Spleen (tissue), 11 donors: ENCODE measurements at regions not wholly inside any gene's neighbourhood (a gene's known extent, or its start where the extent isn't known, plus 50 kb on each side); places are given as distances from the start of the nearest gene placed in this dataset.

ENCODE experiments used
- DNase-seq: peaks from one replicate; pipeline ENCODE4 v3.0.0-alpha.2; 2020
- H3K27ac ChIP-seq, 8 donors: fragments of 200-600 bp; sonication (generic) in 7 of 8; 1 replicate in 4 of 8; 2 replicates in 4 of 8; pipeline versions ENCODE4 v1.5.0 to v1.8.0; 2016 to 2021; ENCODE audit warnings: inconsistent platforms in 4 of 8, mild to moderate bottlenecking in 4 of 8, moderate library complexity in 1 of 8
- H3K27me3 ChIP-seq, 7 donors: fragments of 200-600 bp; sonication (generic) in 6 of 7; replicated peaks in 1 of 7; 1 replicate in 4 of 7; 2 replicates in 3 of 7; pipeline versions ENCODE4 v1.5.0 to v1.8.0; 2016 to 2021; ENCODE audit warnings: inconsistent platforms in 3 of 7, mild to moderate bottlenecking in 1 of 7
- H3K36me3 ChIP-seq, 6 donors: fragments of 200-600 bp; sonication (generic) in 5 of 6; 1 replicate in 4 of 6; 2 replicates in 2 of 6; pipeline versions ENCODE4 v1.5.0 to v1.8.0; 2016 to 2021; ENCODE audit warnings: inconsistent platforms in 2 of 6
- H3K4me1 ChIP-seq, 6 donors: fragments of 200-600 bp; sonication (generic) in 5 of 6; 1 replicate in 3 of 6; 2 replicates in 3 of 6; pipeline versions ENCODE4 v1.5.0 to v1.8.0; 2016 to 2021; ENCODE audit warnings: inconsistent platforms in 3 of 6
- H3K4me3 ChIP-seq, 8 donors: fragments of 200-600 bp; sonication (generic) in 7 of 8; 1 replicate in 4 of 8; 2 replicates in 4 of 8; pipeline versions ENCODE4 v1.5.0 to v1.8.0; 2016 to 2021; ENCODE audit warnings: inconsistent platforms in 4 of 8, mild to moderate bottlenecking in 4 of 8, moderate library complexity in 2 of 8
- H3K9me3 ChIP-seq, 8 donors: fragments of 200-600 bp; sonication (generic) in 7 of 8; 1 replicate in 4 of 8; 2 replicates in 4 of 8; pipeline versions ENCODE4 v1.5.0 to v1.8.0; 2016 to 2021; ENCODE audit warnings: inconsistent platforms in 4 of 8
- CTCF ChIP-seq, 11 experiments: fragments of 200-600 bp in 7 of 11; fragments of 450-650 bp in 4 of 11; sonication (generic) in 4 of 11; IDR thresholded peaks in 8 of 11; conservative IDR thresholded peaks in 3 of 11; 1 replicate in 7 of 11; 2 replicates in 4 of 11; pipeline versions ENCODE4 v1.4.0 to v1.8.0; 2016 to 2021; ENCODE audit warnings: antibody characterized with exemption in 11 of 11, inconsistent platforms in 4 of 11, mild to moderate bottlenecking in 1 of 11
- POLR2A ChIP-seq, 3 donors: fragments of 450-650 bp; IDR thresholded peaks; one replicate each; pipeline ENCODE4 v1.5.1; 2017; ENCODE audit warnings: antibody characterized with exemption in 3 of 3, mild to moderate bottlenecking in 1 of 3
- POLR2AphosphoS5 ChIP-seq, 3 donors: sonication (generic); formaldehyde crosslinking; IDR thresholded peaks; one replicate each; pipeline ENCODE4 v1.5.1; 2017; ENCODE audit warnings: antibody characterized with exemption in 3 of 3
- WGBS, 5 donors: extraction: QIAGEN DNeasy Blood & Tissue Kit in 3 of 5; methylation state at CpG; one replicate each; pipeline versions ENCODE4 v1.1.5 to v1.1.7; 2013 to 2018; 5-methylcytosine and 5-hydroxymethylcytosine counted together
- intact Hi-C: fragments of 100-400 bp; cut with DNase I; formaldehyde crosslinking; loops from one replicate; pipeline ENCODE4 v1.15.0; 2023; ENCODE audit warnings: low total_unique reads
- donor health status: healthy with polysubstance abuse.
- donor health status: DM: no; HTN: no; CAD: no; lungs with moderate emphysema.
- donor health status: DM: no; HTN: no; CAD: no.
- donor health status: Bipolar disorder and iron deficiency.
- donor health status: healthy.
- donor health status: DM: no; HTN: no; CAD: no.
- donor health status: DM: yes; HTN: yes; CAD: no.

GRCh38 chr7:110399421-110399820, 691.5 kb upstream of the LRRN3 start:
- Histone ChIP-seq H3K4me3 (no peak overlapping the region), H3K27ac (no peak overlapping the region), H3K4me1 (no peaks in the 10 kb centered on the region), H3K27me3 (no peaks in the 10 kb centered on the region), H3K9me3 (no peaks in the 10 kb centered on the region), H3K36me3 (no peaks in the 10 kb centered on the region)
- no peak for TF ChIP-seq POLR2AphosphoS5 (IDR thresholded peaks at IDR 0.05)
- no peak for TF ChIP-seq CTCF (IDR thresholded peaks at IDR 0.05 in 8 of 11, conservative IDR thresholded peaks at IDR 0.05 in 3 of 11)
- no peak for TF ChIP-seq POLR2A (IDR thresholded peaks at IDR 0.05)
- WGBS, 5 donors: 65 to 85% (median 76%) methylated on average over 2 of the region's 2 CpGs
- intact Hi-C loops: no loop called here
- DNase-seq: no peak

- no peaks in the 10 kb centered on the region for H3K27me3 ChIP-seq
- H3K9me3 ChIP-seq: no peaks in the 10 kb centered on the region
- 72 to 81% (median 76%) methylated on average over 2 of the region's 2 CpGs for WGBS, 5 donors
- intact Hi-C loops: no loop called here
- no peak for DNase-seq
- TF ChIP-seq CTCF (IDR thresholded peaks at IDR 0.05 in 8 of 11, conservative IDR thresholded peaks at IDR 0.05 in 3 of 11) (no peak), POLR2A (IDR thresholded peaks at IDR 0.05) (no peak), POLR2AphosphoS5 (IDR thresholded peaks at IDR 0.05) (no peak)
- no peaks in the 10 kb centered on the region for H3K36me3 ChIP-seq
- no peak overlapping the region for H3K4me3 ChIP-seq
- no peak overlapping the region for H3K27ac ChIP-seq
- H3K4me1 ChIP-seq: no peaks in the 10 kb centered on the region
These were observed 690.5 kb upstream of the LRRN3 start for GRCh38 chr7:110400411-110400810.

- H3K9me3 ChIP-seq: peaks cover 0 to 5% (median 0%) of the 10 kb centered on the region in 8 donors
- WGBS, 5 donors: 69 to 80% (median 79%) methylated on average over 3 of the region's 3 CpGs
- H3K27me3 ChIP-seq: no peaks in the 10 kb centered on the region
- no peaks in the 10 kb centered on the region for H3K4me1 ChIP-seq
- intact Hi-C loops: no loop called here
- no peak for DNase-seq
- H3K4me3 ChIP-seq: no peak overlapping the region
- TF ChIP-seq POLR2A (IDR thresholded peaks at IDR 0.05) (no peak), POLR2AphosphoS5 (IDR thresholded peaks at IDR 0.05) (no peak), CTCF (IDR thresholded peaks at IDR 0.05 in 8 of 11, conservative IDR thresholded peaks at IDR 0.05 in 3 of 11) (no peak)
- H3K27ac ChIP-seq: no peak overlapping the region
- H3K36me3 ChIP-seq: no peaks in the 10 kb centered on the region
These were observed 683.7 kb upstream of the LRRN3 start for GRCh38 chr7:110407242-110407641.

GRCh38 chr7:110407706-110408105, 683.2 kb upstream of the LRRN3 start:
- Histone ChIP-seq H3K27me3 (no peaks in the 10 kb centered on the region), H3K9me3 (peaks cover 0 to 5% (median 0%) of the 10 kb centered on the region in 8 donors), H3K4me1 (no peaks in the 10 kb centered on the region), H3K27ac (no peak overlapping the region), H3K36me3 (no peaks in the 10 kb centered on the region), H3K4me3 (no peak overlapping the region)
- 0 to 77% (median 37%) methylated on average over 1 of the region's 1 CpG for WGBS, 5 donors
- intact Hi-C loops: no loop called here
- no peak for DNase-seq
- TF ChIP-seq POLR2AphosphoS5 (IDR thresholded peaks at IDR 0.05): no peak
- TF ChIP-seq CTCF (IDR thresholded peaks at IDR 0.05 in 8 of 11, conservative IDR thresholded peaks at IDR 0.05 in 3 of 11): no peak
- TF ChIP-seq POLR2A (IDR thresholded peaks at IDR 0.05): no peak
